HG03108 (cell line): ENCODE measurements at regions not wholly inside any gene's neighbourhood (a gene's known extent, or its start where the extent isn't known, plus 50 kb on each side); places are given as distances from the start of the nearest gene placed in this dataset.
A peak's percentile ranks its signal among the peaks of the same experiment; 100 is the strongest.
"Not testable (repeated sequence)": the region's sequence is repeated elsewhere in the genome, so short reads cannot be mapped to it uniquely, and the experiment has no call there.

Experiments used
- ATAC-seq: cut with Tn5 transposase; IDR thresholded peaks from one replicate; pipeline ENCODE4 v1.9.1; 2021; ENCODE audit warnings: moderate library complexity; ENCODE audit not compliant: unreplicated experiment

DNA sequence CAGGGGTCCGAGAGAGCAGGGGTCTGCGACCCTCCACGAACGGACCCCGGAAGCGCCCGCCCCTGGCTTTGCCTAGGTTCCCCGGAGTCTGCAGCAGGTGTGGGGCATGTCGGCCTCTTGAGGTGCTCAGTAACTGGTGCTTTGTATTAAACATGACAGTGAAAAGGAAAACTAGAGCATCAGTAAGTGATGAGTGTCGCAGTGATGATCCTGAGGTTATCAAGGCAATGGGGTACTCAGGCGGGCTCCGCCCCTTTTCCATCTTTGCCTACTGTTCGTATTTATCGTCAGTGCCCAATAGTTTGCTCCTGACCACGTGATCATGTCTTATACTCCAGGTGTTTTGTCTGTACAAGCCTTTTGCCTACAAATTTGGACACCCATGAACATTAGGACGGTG, 262.4 kb downstream of the ZNF37A start:
- ATAC-seq: peak; percentile 40

DNA sequence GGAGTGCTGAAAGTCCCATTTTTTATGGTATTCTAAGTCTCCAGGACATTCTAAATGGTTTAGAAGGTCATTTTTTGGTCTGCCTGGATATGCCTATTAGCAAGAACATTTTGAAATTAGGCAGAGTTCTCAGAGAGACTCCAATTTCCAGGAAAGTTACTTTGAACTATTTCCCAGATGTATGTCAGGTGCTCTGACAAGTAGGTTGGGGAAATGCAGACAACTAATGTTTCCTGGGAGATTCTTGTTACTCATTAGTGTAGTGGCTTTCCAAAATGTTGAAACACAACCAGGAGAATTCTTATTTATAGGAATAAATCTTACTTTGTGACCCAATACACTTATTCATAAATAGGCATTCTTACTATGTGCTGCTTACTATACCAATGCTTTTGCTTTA, 268.4 kb downstream of the ZNF37A start:
- not testable (repeated sequence) for ATAC-seq

DNA sequence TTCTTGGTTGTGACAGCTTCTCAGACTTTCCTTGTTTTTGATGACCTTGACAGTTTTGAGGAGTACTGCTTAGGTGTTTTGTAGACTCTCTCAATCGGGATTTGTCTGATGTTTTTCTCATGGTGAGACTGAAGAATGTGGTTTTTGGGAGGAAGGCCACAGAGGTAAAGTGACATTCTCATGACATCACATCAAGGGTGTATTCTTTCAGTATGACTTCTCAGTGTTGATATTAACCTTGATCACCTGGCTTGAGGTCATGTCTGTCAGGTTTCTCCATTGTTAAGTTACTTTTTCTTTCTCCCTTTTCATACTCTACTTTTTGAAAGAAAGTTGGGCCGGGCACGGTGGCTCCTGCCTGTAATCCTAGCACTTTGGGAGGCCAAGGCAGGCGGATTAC, 269.9 kb downstream of the ZNF37A start:
- not testable (repeated sequence) for ATAC-seq

DNA sequence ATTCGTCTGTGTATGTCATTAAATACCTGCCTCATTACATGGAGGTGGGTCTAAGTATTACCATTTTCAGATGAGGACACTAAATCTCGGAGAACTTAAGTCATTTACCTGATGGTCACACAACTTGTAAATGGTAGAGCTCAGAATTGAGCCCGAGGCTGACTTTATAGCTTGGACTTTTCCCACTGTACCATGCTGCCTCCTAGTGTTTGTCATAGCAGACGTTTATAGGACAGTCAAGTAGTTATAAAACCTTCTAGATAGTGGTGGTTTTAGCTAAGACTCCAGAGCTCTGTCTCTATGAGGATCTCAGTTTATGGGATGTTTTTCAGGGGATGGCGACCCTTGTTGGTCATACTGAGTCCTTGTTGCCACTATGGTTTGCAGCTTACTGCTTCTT, 271.8 kb downstream of the ZNF37A start:
- not testable (repeated sequence) for ATAC-seq

DNA sequence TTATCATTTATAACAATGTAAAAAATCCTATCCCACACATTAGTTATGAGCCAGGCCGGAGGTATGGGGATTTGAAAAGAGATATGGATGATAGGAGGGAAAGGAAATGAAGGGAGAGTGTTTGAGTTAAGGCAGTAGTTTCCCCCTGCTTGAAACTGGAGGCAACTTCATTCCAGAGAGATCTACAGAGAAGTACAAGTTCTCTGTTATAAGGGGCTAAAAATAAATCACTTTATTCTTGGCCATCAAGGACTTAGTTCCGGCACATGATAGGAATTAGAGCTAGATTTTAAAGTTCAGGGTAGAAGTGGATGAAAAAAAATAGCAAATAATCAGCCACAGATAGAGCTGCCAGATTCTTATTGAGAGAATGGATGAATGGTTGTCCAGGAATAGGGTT, 289.7 kb downstream of the ZNF37A start:
- ATAC-seq: not testable (repeated sequence)

DNA sequence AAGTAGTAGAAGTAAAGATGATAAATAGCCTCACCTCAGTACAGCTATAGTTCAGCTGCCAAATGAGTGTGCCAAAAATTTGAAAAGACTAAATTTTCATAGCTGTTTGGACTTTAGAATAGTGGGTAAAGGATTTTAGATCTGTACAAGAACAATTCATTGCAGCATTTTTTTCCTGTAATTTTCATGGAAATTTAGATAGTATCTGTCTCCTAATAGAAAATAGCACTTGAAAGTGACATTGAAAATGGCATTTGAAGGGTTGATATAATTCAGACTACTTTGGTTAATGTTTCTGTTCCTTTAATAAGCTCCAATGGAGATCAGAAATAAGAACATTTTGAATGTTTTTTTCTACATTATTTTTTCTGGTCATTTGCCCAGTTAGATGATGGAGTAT, 292.7 kb downstream of the ZNF37A start:
- not testable (repeated sequence) for ATAC-seq

DNA sequence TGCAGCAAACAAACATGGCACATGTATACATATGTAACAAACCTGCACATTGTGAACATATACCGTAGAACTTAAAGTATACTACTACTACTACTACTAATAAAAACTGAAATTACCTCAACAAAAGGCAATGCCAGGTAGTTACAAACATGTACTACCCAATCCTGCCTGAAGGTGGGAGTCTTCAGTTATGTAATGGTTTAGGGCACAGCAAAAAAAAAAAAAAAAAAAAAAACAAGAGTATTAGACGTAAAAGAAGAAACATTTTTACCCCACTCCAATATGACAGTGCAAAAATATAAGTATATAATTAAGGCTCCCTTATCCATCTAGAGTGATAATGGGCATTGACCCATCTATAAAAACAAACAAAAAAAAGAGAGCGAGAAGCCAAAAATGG, 296.6 kb downstream of the ZNF37A start:
- ATAC-seq: not testable (repeated sequence)

DNA sequence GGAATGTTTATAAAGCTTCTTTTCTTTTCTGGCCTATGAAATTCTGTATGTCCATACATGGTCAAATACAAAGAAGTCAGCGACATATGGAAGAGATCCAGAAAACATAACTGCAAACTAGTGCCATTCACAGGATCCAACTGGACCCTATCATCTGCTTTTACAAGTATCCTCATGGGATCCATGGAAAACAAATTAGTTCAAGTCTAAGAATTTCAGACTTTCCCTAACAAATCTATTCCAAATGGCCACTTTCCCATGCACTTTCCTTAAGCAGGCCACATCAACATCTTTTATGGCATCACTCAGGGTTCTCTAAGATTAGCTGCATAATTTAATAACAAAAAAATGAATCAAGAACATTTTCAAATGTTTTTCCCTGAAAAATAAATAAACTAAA, 301.3 kb downstream of the ZNF37A start:
- ATAC-seq: not testable (repeated sequence)

DNA sequence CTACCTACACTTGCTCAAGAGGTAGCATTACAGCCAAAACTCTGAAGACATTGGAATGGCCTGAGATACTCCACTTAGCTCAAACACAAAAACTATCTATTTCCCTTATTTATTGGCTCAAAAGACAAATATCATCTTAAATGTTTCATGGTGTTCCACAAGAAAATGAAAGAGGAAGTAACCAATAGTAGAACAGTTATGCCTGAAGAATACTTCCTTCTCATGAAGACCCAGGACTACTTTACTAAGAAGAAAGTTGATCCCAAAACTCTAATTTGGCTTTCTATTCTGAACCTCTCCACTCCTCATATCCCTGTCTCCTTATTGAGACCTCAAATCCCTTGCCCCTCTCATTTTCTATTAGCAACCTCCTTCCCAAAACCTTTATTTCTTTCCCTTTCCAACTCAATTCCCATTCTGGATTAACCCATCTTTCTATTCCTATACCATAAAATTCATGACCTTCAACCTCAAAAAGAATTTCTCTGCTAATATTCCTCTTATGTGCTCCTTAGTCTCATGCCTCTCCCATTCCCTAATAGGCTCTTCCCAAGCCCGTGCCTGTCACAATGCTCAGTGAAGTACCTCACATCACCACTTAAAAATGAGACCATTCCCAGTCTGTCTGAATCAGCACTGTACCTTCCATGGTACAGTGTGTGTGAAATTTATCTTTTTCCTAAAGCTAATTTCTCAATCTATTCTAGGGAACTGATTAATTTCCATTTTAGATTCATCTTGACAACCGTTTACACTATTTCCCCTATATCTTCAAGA, 302.2 kb downstream of the ZNF37A start:
- not testable (repeated sequence) for ATAC-seq

DNA sequence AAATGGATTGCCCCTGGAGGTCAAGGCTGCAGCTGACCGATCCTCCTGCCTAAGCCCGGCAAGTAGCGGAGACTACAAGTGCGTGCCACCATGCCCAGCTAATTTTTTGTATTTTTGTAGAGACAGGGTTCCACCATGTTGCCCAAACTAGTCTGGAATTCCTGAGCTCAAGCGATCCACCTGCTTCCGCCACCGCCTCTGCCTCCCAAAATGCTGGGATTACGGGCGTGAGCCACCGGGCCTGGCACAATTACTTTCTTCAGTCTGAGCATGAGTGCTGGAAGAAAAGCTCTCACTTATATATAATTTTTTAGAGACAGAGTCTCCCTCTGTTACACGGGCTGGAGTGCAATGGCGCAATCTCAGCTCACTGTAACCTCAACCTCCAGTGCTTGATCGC, 307.4 kb downstream of the ZNF37A start:
- not testable (repeated sequence) for ATAC-seq

DNA sequence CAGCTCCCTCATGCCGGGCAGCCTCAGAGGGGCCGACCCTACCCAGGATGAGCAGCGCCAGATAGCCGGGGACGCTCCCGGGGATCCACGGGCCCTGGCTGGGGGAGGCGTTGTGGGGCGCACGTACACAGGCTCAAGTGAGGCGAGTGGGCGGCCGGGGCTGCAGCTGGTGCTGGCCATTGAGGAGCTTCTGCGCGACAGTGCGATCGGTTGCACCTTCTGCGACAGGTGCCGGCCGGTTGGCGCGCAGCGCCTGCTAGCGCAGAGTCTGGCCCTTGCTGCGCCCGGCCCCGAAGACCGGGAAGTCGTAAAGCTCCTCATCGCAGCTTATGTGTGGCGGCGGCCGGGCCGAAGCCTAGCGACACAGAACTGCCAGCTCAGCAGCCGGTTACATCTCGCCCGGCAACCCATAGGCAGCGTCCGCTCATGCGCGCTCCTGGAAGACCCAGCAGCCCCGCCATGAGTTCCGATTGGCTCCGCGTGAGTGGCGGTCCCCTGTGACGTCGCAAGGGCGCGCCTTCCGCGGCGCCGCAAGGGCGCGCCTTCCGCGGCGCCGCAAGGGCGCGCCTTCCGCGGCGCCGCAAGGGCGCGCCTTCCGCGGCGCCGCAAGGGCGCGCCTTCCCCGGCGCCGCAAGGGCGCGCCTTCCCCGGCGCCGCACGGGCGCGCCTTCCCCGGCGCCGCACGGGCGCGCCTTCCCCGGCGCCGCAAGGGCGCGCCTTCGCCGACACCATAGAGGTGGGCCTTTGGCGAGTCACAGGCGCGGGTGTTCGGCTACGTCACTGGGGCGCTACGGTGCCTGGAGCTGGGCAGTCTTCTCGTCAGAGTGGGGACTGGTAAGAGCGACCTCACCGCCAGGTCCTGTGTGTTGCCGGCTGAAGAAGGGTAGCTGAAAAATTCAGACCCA, 308.6 kb downstream of the ZNF37A start:
- ATAC-seq: peak; percentile 99

DNA sequence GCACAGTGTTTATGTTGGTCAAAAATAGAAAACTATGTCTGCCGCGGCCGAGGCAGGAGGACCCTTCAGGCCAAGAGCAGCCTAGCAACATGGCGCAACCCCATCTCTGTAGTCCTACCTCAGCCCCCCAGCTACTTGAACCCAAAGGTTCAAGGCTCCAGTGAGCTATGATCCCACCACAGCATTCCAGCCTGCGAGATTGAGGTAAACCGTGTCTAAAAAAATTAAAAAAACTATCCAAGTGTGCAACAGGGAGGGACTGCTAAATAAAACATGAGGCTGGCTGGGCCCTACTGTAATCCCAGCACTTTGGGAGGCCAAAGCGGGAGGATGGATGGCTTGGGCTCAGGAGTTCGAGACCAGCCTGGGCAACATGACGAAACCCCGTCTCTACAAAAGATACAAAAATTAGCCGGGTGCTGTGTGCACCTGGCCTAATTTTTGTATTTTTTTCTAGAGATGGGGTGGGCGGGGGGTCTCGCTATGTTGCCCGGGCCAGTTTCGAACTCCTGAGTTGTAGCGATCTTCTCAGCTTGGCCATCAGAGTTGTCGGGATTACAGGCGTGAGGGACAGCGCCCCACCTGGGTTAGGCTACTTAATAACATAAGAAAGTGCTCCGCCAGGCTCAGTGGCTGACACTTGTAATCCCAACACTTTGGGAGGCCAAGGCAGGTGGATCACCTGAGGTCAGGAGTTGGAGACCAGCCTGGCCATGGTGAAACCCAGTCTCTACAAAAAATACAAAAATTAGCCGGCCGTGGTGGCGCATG, 309.4 kb downstream of the ZNF37A start:
- not testable (repeated sequence) for ATAC-seq

DNA sequence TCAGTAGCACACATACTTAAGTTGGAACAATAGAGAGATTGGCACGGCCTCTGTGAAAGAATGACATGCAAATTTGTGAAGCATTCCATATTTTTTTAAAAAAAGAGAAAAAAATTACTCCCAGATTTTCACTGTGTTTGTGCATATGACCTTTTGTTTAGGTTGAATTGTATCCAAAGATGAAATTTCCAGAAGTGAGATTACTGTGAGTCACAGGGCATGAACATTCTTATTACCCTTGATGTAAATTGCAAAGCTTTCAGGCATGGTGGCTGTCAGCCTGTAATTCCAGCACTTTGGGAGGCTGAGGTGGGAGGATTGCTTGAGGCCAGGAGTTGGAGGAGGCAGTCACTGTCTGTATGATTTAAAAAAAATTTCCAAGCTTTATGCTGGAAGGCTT, 329.5 kb downstream of the ZNF37A start:
- ATAC-seq: not testable (repeated sequence)

DNA sequence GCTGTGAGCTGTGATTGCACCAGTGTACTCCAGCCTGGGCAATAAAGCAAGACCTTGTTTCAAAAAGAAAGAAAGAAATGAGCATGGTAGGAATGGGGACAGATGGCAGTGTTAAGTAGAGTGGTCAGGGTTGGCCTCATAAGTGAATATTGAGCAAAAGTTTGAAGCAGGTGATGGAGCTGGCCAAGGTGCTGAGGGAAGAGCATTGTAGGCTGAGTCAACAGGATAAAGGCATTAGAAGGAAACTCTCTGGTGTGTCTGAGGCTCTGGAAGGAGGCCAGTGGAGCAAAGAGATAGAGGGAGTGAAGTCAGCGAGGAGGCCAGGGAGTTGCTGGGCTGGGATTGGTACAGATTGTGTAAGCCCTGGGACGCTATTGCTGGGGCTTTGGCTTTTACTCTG, 336.1 kb downstream of the ZNF37A start:
- not testable (repeated sequence) for ATAC-seq

DNA sequence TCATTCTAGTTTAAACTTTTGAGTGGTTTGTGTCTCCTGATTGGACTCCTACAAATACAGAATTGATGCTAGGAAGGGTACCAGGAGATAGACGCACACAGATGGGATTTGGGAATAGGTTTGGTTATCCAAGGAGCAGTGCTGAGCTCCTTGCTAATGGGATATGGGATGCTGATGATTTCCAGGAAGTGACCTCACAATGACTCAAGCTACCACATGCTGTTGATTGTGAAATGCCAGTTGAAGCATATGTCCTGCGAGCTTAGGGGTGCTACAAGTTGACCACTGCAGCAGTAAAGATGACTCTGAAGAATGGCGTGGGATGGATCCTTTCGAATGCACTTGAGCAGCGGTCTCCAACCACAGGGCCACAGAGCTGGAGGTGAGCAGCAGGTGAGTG, 343.2 kb downstream of the ZNF37A start:
- ATAC-seq: not testable (repeated sequence)

DNA sequence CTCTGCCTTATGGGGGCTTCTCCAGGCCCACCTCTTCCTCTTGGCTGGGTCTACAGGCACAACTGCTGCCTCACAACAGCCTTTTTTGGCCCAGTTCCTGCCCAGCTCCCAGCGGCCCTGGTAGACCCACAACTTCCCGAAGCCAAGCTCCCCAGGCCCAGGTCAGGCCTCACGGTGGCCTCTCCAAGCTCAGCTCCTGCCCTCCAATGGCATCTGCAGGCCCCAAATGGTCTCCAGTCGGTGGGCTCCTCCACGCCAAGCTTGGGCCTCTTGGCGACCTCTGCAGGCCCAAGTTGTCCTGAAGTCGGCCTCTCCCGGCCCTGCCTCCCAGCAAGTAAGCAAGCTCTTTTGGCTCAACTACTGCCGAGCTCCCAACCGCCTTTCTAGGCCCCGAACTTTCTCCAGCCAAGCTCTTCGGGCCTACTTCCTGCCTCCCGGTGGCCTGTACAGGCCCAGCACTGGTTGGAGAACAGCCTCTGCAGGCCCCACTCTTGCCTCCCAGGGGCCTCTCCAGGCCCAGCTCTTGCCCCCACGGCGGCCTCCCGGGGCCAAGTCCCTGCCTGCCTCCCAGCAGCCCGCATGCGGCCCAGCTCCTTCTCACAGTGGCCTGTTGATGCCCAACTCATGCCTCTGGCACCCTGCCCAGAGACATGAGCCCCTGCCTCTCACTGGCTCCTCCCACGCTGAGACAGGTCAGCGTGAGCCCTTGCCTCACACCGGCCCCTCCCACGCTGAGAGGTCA, 354.6 kb downstream of the ZNF37A start:
- not testable (repeated sequence) for ATAC-seq

DNA sequence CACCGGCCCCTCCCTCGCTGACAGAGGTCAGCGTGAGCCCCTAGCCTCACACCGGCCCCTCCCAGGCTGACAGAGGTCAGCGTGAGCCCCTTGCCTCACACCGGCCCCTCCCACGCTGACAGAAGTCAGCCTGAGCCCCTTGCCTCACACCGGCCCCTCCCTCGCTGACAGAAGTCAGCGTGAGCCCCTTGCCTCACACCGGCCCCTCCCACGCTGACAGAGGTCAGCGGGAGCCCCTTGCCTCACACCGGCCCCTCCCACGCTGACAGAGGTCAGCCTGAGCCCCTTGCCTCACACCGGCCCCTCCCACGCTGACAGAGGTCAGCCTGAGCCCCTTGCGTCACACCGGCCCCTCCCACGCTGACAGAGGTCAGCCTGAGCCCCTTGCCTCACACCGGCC, 355.5 kb downstream of the ZNF37A start:
- ATAC-seq: not testable (repeated sequence)

DNA sequence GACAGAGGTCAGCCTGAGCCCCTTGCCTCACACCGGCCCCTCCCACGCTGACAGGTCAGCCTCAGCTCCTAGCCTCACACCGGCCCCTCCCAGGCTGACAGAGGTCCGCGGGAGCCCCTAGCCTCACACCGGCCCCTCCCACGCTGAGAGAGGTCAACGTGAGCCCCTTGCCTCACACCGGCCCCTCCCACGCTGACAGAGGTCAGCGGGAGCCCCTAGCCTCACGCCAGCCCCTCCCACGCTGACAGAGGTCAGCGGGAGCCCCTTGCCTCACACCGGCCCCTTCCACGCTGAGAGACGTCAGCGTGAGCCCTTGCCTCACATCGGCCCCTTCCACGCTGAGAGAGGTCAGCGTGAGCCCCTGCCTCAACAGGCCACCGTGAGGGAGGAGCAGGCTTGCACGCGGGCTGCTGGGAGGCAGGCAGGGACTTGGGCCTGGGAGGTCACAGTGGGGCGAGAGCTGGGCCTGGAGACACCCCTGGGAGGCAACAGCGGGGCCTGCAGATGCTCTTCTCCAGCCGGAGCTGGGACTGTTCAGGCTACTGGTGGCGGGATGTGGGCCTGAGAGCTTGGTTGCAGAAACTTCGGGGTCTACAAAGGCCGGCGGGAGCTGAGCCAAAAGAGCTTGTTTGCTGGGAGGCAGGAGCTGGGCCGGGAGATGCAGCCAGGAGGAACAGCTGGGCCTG, 356.4 kb downstream of the ZNF37A start:
- not testable (repeated sequence) for ATAC-seq

DNA sequence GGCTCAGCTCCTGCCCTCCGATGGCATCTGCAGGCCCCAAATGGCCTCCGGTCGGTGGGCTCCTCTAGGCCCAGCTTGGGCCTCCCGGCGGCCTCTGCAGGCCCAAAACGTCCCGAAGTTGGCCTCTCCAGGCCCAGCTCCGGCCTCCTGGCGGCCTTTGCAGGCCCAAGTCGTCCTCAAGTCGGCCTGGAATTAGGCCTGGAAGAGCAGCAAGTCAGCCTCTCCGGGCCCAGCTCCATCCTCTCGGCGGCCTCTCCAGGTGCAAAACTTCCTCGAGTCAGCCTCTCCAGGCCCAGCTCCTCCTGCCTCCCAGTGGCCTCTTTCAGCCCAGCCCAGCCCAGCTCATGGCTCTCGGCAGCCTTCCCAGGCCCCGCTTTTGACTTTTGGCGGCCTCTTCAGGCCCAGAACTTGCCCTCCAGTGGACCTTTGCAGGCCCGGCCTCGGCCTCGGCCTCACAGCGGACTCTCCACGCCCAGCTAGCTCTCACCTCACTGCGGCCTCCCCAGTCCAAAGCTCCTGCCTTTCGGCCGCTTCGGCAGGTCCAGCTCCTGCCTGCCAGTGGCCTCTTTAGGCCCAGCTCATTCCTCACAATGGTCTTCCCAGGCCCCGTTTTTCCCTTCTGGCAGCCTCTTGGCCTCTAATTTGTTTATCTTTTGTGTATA, 357.3 kb downstream of the ZNF37A start:
- not testable (repeated sequence) for ATAC-seq
